Neural cell (in vitro differentiated cells): ENCODE measurements at regions not wholly inside any gene's neighbourhood (a gene's known extent, or its start where the extent isn't known, plus 50 kb on each side); places are given as distances from the start of the nearest gene placed in this dataset.

Experiments used
- H2AFZ ChIP-seq: fragments of 200-600, 300-800 bp; sonication (generic), shearing (Covaris generic); 2 replicates; pipeline ENCODE4 v1.6.0; 2014; ENCODE audit warnings: low read depth, mild to moderate bottlenecking, antibody characterized with exemption, low read length, moderate library complexity
- H3F3A ChIP-seq: fragments of 200-600 bp; shearing (Covaris generic); 2 replicates; pipeline ENCODE4 v1.6.1; 2016; ENCODE audit warnings: mild to moderate bottlenecking, moderate library complexity, mixed read lengths, antibody characterized with exemption, low read length; ENCODE audit not compliant: insufficient read depth, poor library complexity, severe bottlenecking
- H3K27ac ChIP-seq: fragments of 200-600, 300-800 bp; sonication (generic), shearing (Covaris generic); 2 replicates; pipeline ENCODE4 v1.5.1; 2014; ENCODE audit warnings: mild to moderate bottlenecking, low read length, moderate library complexity
- H3K27me3 ChIP-seq: fragments of 300-800, 200-600 bp; sonication (generic), shearing (Covaris generic); 2 replicates; pipeline ENCODE4 v1.6.0; 2014; ENCODE audit warnings: mild to moderate bottlenecking, low read depth, low read length, moderate library complexity; ENCODE audit not compliant: insufficient read depth
- H3K36me3 ChIP-seq: fragments of 300-800, 200-600 bp; sonication (generic), shearing (Covaris generic); 2 replicates; pipeline ENCODE4 v1.5.1; 2014; ENCODE audit warnings: mild to moderate bottlenecking, antibody characterized with exemption, low read length, moderate library complexity; ENCODE audit not compliant: insufficient read depth
- H3K4me2 ChIP-seq: fragments of 300-800, 200-600 bp; sonication (generic), shearing (Covaris generic); 2 replicates; pipeline ENCODE4 v1.6.0; 2014; ENCODE audit warnings: mild to moderate bottlenecking, low read length
- H3K4me3 ChIP-seq: fragments of 300-800, 200-600 bp; sonication (generic), shearing (Covaris generic); 2 replicates; pipeline ENCODE4 v1.5.1; 2014; ENCODE audit warnings: mild to moderate bottlenecking, low read length, moderate library complexity
- H3K79me2 ChIP-seq: fragments of 200-600 bp; shearing (Covaris generic); replicated peaks from 2 replicates; pipeline ENCODE4 v1.6.0; 2014; ENCODE audit warnings: mild to moderate bottlenecking, low read length, moderate library complexity; ENCODE audit not compliant: insufficient read depth
- H3K9ac ChIP-seq: fragments of 300-800, 200-600 bp; sonication (generic), shearing (Covaris generic); 2 replicates; pipeline ENCODE4 v1.6.1; 2016; ENCODE audit warnings: mild to moderate bottlenecking, low read length, mixed read lengths
- H3K9me2 ChIP-seq: fragments of 200-600 bp; shearing (Covaris generic); 2 replicates; pipeline ENCODE4 v1.6.1; 2016; ENCODE audit warnings: mild to moderate bottlenecking, low read length, mixed read lengths; ENCODE audit not compliant: insufficient read depth
- H3K9me3 ChIP-seq: fragments of 200-600, 300-800 bp; sonication (generic), shearing (Covaris generic); 2 replicates; pipeline ENCODE4 v1.6.1; 2016; ENCODE audit warnings: mild to moderate bottlenecking, mixed run types, low read length, moderate library complexity, mixed read lengths
- H4K20me1 ChIP-seq: fragments of 200-600 bp; shearing (Covaris generic); 2 replicates; pipeline ENCODE4 v1.6.1; 2016; ENCODE audit warnings: mild to moderate bottlenecking, mixed run types; ENCODE audit not compliant: insufficient read depth
- CTCF ChIP-seq: fragments of 450-650 bp; IDR thresholded peaks from 2 replicates; pipeline ENCODE4 v1.5.1; 2014; ENCODE audit warnings: antibody characterized with exemption, mild to moderate bottlenecking, moderate library complexity; ENCODE audit not compliant: poor library complexity, severe bottlenecking
- EP300 ChIP-seq: fragments of 450-650 bp; conservative IDR thresholded peaks from 2 replicates; pipeline ENCODE4 v1.6.1; 2014; ENCODE audit warnings: antibody characterized with exemption, mild to moderate bottlenecking, moderate library complexity; ENCODE audit not compliant: poor library complexity, severe bottlenecking
- EZH2 ChIP-seq: fragments of 200-600, 300-800 bp; shearing (Covaris generic), sonication (generic); IDR thresholded peaks from 2 replicates; pipeline ENCODE4 v1.6.1; 2014; ENCODE audit warnings: antibody characterized with exemption, low read length, borderline replicate concordance, mild to moderate bottlenecking; ENCODE audit not compliant: insufficient read depth, poor library complexity, severe bottlenecking
- MXI1 ChIP-seq: fragments of 450-650 bp; conservative IDR thresholded peaks from 2 replicates; pipeline ENCODE4 v1.6.1; 2014; ENCODE audit warnings: antibody characterized with exemption, mild to moderate bottlenecking; ENCODE audit not compliant: poor library complexity, severe bottlenecking
- POLR2AphosphoS5 ChIP-seq: IDR thresholded peaks from 2 replicates; pipeline ENCODE4 v1.6.1; 2012
- RAD21 ChIP-seq: fragments of 450-650 bp; conservative IDR thresholded peaks from 2 replicates; pipeline ENCODE4 v1.6.1; 2014; ENCODE audit warnings: antibody characterized with exemption, mild to moderate bottlenecking, moderate library complexity
- REST ChIP-seq: IDR thresholded peaks from 2 replicates; pipeline ENCODE4 v1.6.1; 2012; ENCODE audit warnings: borderline replicate concordance
- SMC3 ChIP-seq: fragments of 450-650 bp; conservative IDR thresholded peaks from 2 replicates; pipeline ENCODE4 v1.6.1; 2014; ENCODE audit warnings: antibody characterized with exemption, mild to moderate bottlenecking, moderate library complexity; ENCODE audit not compliant: poor library complexity
- TAF1 ChIP-seq: IDR thresholded peaks from 2 replicates; pipeline ENCODE4 v1.6.1; 2012; ENCODE audit warnings: low read depth

- H3K9ac ChIP-seq = no peak overlapping the region
- no peaks in the 10 kb centered on the region for H3K79me2 ChIP-seq
- H3K27me3 ChIP-seq = no peaks in the 10 kb centered on the region
- no peaks in the 10 kb centered on the region for H3K36me3 ChIP-seq
- no peaks in the 10 kb centered on the region for H3K9me2 ChIP-seq
- no peak overlapping the region for H2AFZ ChIP-seq
- no peaks in the 10 kb centered on the region for H3F3A ChIP-seq
- no peak for TF ChIP-seq SMC3
- no peak for TF ChIP-seq MXI1
- TF ChIP-seq EZH2 = no peak
- TF ChIP-seq CTCF = no peak
- TF ChIP-seq POLR2AphosphoS5 = no peak
- TF ChIP-seq REST = no peak
- no peak for TF ChIP-seq EP300
- no peak for TF ChIP-seq RAD21
- TF ChIP-seq TAF1 = no peak
- no peaks in the 10 kb centered on the region for H3K9me3 ChIP-seq
- H4K20me1 ChIP-seq = no peaks in the 10 kb centered on the region
- H3K27ac ChIP-seq = no peak overlapping the region
- no peak overlapping the region for H3K4me3 ChIP-seq
- no peak overlapping the region for H3K4me2 ChIP-seq
These were observed 81.1 kb upstream of the ROBO1 start for GRCh38 chr3:79848876-79849275.

GRCh38 chr3:79847928-79848327 is 80.1 kb upstream of the ROBO1 start:
- H3K36me3 ChIP-seq = no peaks in the 10 kb centered on the region
- no peaks in the 10 kb centered on the region for H3F3A ChIP-seq
- H2AFZ ChIP-seq = no peak overlapping the region
- H4K20me1 ChIP-seq = no peaks in the 10 kb centered on the region
- no peaks in the 10 kb centered on the region for H3K79me2 ChIP-seq
- no peaks in the 10 kb centered on the region for H3K9me3 ChIP-seq
- H3K27ac ChIP-seq = no peak overlapping the region
- H3K4me2 ChIP-seq = no peak overlapping the region
- no peak for TF ChIP-seq REST
- no peak for TF ChIP-seq CTCF
- no peak for TF ChIP-seq EP300
- TF ChIP-seq POLR2AphosphoS5 = no peak
- no peak for TF ChIP-seq EZH2
- no peak for TF ChIP-seq SMC3
- no peak for TF ChIP-seq TAF1
- no peak for TF ChIP-seq RAD21
- TF ChIP-seq MXI1 = no peak
- H3K27me3 ChIP-seq = no peaks in the 10 kb centered on the region
- no peak overlapping the region for H3K9ac ChIP-seq
- H3K9me2 ChIP-seq = no peaks in the 10 kb centered on the region
- H3K4me3 ChIP-seq = no peak overlapping the region
